Keratinocyte (primary cell): ENCODE measurements at regions not wholly inside any gene's neighbourhood (a gene's known extent, or its start where the extent isn't known, plus 50 kb on each side); places are given as distances from the start of the nearest gene placed in this dataset.
A peak's percentile ranks its signal among the peaks of the same experiment; 100 is the strongest.

Experiments
- DNase-seq: peaks from one replicate; pipeline ENCODE4 v3.0.0-alpha.2; 2011; ENCODE audit warnings: low read depth, missing footprints, low spot score
- FAIRE-seq: peaks from 2 replicates; lab custom pipeline; 2011; peaks lifted over from hg19 to GRCh38; lab: Jason Lieb, UNC
- H2AFZ ChIP-seq: 2 replicates; pipeline ENCODE4 v1.6.0; 2012; ENCODE audit warnings: low read length, control low read depth, inconsistent platforms; ENCODE audit not compliant: control insufficient read depth
- H3K27ac ChIP-seq: 2 replicates; pipeline ENCODE4 v1.5.1; 2011; ENCODE audit warnings: low read length; ENCODE audit not compliant: control insufficient read depth, insufficient read depth
- H3K27me3 ChIP-seq: 3 replicates; pipeline ENCODE4 v1.6.0; 2011; ENCODE audit warnings: low read length; ENCODE audit not compliant: control insufficient read depth, insufficient read depth; ENCODE audit errors: extremely low read depth
- H3K36me3 ChIP-seq, 2 experiments: 2 replicates in 1 of 2; 3 replicates in 1 of 2; pipeline ENCODE4 v1.5.1; 2011; ENCODE audit warnings: low read length in 2 of 2, mild to moderate bottlenecking in 1 of 2; ENCODE audit not compliant: control insufficient read depth in 2 of 2, insufficient read depth in 2 of 2; ENCODE audit errors: extremely low read depth in 1 of 2
- H3K4me1 ChIP-seq: 3 replicates; pipeline ENCODE4 v1.5.1; 2011; ENCODE audit warnings: low read length; ENCODE audit not compliant: control insufficient read depth, insufficient read depth; ENCODE audit errors: extremely low read depth
- H3K4me2 ChIP-seq: 3 replicates; pipeline ENCODE4 v1.6.0; 2011; ENCODE audit warnings: low read depth, low read length; ENCODE audit not compliant: control insufficient read depth, insufficient read depth; ENCODE audit errors: extremely low read depth
- H3K4me3 ChIP-seq, 3 experiments: fragments of 200-600 bp in 1 of 3; sonication (generic) in 1 of 3; 2 replicates in 2 of 3; 3 replicates in 1 of 3; pipeline ENCODE4 v1.5.1; 2011 to 2016; ENCODE audit warnings: low read length in 3 of 3, mild to moderate bottlenecking in 3 of 3, control low read depth in 2 of 3, inconsistent platforms in 1 of 3, low read depth in 1 of 3, mixed read lengths in 1 of 3, mixed run types in 1 of 3, moderate library complexity in 1 of 3; ENCODE audit not compliant: control insufficient read depth in 2 of 3, insufficient read depth in 2 of 3; ENCODE audit errors: extremely low read depth in 1 of 3
- H3K79me2 ChIP-seq: 2 replicates; pipeline ENCODE4 v1.6.0; 2012; ENCODE audit warnings: low read length; ENCODE audit not compliant: control insufficient read depth, insufficient read depth
- H3K9ac ChIP-seq: 3 replicates; pipeline ENCODE4 v1.6.0; 2011; ENCODE audit warnings: low read length; ENCODE audit not compliant: control insufficient read depth, insufficient read depth; ENCODE audit errors: extremely low read depth
- H3K9me1 ChIP-seq: 3 replicates; pipeline ENCODE4 v1.6.0; 2011; ENCODE audit warnings: low read length; ENCODE audit not compliant: control insufficient read depth, insufficient read depth; ENCODE audit errors: extremely low read depth
- H3K9me3 ChIP-seq: 2 replicates; pipeline ENCODE4 v1.5.1; 2012; ENCODE audit warnings: low read depth, low read length; ENCODE audit not compliant: control insufficient read depth
- H4K20me1 ChIP-seq: 3 replicates; pipeline ENCODE4 v1.6.0; 2011; ENCODE audit warnings: low read length; ENCODE audit not compliant: control insufficient read depth, insufficient read depth; ENCODE audit errors: extremely low read depth
- CTCF ChIP-seq, 3 experiments: IDR thresholded peaks in 1 of 3; conservative IDR thresholded peaks in 1 of 3; optimal IDR thresholded peaks in 1 of 3; 2 replicates in 2 of 3; 3 replicates in 1 of 3; pipeline versions ENCODE3 to v1.5.1; 2011; ENCODE audit warnings: low read length in 3 of 3, mild to moderate bottlenecking in 3 of 3, moderate library complexity in 2 of 3, control low read depth in 1 of 3, inconsistent platforms in 1 of 3; ENCODE audit not compliant: insufficient read depth in 2 of 3; ENCODE audit errors: extremely low read depth in 1 of 3
- EZH2 ChIP-seq: IDR thresholded peaks from one replicate; pipeline ENCODE4 v1.6.1; 2012; ENCODE audit warnings: inconsistent platforms, mild to moderate bottlenecking, low read length, moderate library complexity
- dilution Hi-C: fragments of 300-500 bp; cut with MboI; formaldehyde crosslinking; loops from one replicate; pipeline ENCODE4 v1.7.0; 2020; ENCODE audit warnings: low sequenced_read_pairs; ENCODE audit not compliant: extremely low pct_ligation_motif_present

- H3K79me2 ChIP-seq = no peaks in the 10 kb centered on the region
- H3K27ac ChIP-seq = no peak overlapping the region
- DNase-seq = no peak
- peaks cover 7% of the 10 kb centered on the region for H3K4me1 ChIP-seq
- H3K36me3 ChIP-seq = no peaks in the 10 kb centered on the region
- H3K4me3 ChIP-seq = no peak overlapping the region
- H3K27me3 ChIP-seq = no peaks in the 10 kb centered on the region
- H3K9me1 ChIP-seq = no peaks in the 10 kb centered on the region
- H3K9me3 ChIP-seq = no peaks in the 10 kb centered on the region
- FAIRE-seq = no peak
- dilution Hi-C loops = no loop called here
- no peaks in the 10 kb centered on the region for H4K20me1 ChIP-seq
- H3K9ac ChIP-seq = no peak overlapping the region
- no peak overlapping the region for H3K4me2 ChIP-seq
- H2AFZ ChIP-seq = no peak overlapping the region
- TF ChIP-seq CTCF (optimal IDR thresholded peaks at IDR 0.05 in 1 of 3, IDR thresholded peaks at IDR 0.05 in 1 of 3, conservative IDR thresholded peaks at IDR 0.05 in 1 of 3; ENCODE audit: extremely low read depth in 1 of 3, insufficient read depth in 2 of 3, low read length in 3 of 3) (no peak), EZH2 (no peak)
These were observed 90.2 kb upstream of the PPM1J start for GRCh38 chr1:112805155-112805853.

GRCh38 chr1:112803906-112804762, 89.0 kb upstream of the PPM1J start:
- no peaks in the 10 kb centered on the region for H3K79me2 ChIP-seq
- no peaks in the 10 kb centered on the region for H3K9me3 ChIP-seq
- no peaks in the 10 kb centered on the region for H3K9me1 ChIP-seq
- FAIRE-seq (no peak), DNase-seq (no peak)
- H2AFZ ChIP-seq = no peak overlapping the region
- dilution Hi-C loops = no loop called here
- no peaks in the 10 kb centered on the region for H3K36me3 ChIP-seq
- H3K27ac ChIP-seq = no peak overlapping the region
- no peak overlapping the region for H3K4me3 ChIP-seq
- TF ChIP-seq EZH2 = no peak
- TF ChIP-seq CTCF (optimal IDR thresholded peaks at IDR 0.05 in 1 of 3, IDR thresholded peaks at IDR 0.05 in 1 of 3, conservative IDR thresholded peaks at IDR 0.05 in 1 of 3; ENCODE audit: extremely low read depth in 1 of 3, insufficient read depth in 2 of 3, low read length in 3 of 3) = peak; percentile 90 to 99 (median 97)
- H3K9ac ChIP-seq = no peak overlapping the region
- no peak overlapping the region for H3K4me2 ChIP-seq
- no peaks in the 10 kb centered on the region for H4K20me1 ChIP-seq
- H3K4me1 ChIP-seq = peaks cover 6% of the 10 kb centered on the region
- no peaks in the 10 kb centered on the region for H3K27me3 ChIP-seq
